ENCODE measurements at regions not wholly inside any gene's neighbourhood (a gene's known extent, or its start where the extent isn't known, plus 50 kb on each side); places are given as distances from the start of the nearest gene placed in this dataset.
A peak's percentile ranks its signal among the peaks of the same experiment; 100 is the strongest.

DNA sequence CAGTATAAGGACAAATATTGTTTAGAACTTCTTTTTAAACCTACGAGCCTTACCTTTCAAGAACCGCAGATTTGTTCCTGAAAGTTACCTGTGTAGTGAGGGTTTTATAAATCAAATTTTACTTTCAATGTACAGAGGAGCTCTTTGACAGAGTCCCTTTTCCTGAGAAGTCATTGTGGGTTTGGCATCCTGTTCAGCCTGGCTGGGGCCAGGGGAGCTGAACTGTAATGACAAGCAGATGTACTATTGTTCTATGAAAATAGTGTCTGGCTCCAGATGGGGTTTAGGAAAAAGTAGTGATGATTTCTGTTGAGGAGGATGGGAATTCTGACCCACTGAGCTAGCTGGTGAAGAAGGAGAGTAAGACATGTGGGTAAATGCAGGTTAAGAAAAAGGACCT lies 196.2 kb upstream of the PGRMC2 start:
- TF ChIP-seq, protein P1, sequence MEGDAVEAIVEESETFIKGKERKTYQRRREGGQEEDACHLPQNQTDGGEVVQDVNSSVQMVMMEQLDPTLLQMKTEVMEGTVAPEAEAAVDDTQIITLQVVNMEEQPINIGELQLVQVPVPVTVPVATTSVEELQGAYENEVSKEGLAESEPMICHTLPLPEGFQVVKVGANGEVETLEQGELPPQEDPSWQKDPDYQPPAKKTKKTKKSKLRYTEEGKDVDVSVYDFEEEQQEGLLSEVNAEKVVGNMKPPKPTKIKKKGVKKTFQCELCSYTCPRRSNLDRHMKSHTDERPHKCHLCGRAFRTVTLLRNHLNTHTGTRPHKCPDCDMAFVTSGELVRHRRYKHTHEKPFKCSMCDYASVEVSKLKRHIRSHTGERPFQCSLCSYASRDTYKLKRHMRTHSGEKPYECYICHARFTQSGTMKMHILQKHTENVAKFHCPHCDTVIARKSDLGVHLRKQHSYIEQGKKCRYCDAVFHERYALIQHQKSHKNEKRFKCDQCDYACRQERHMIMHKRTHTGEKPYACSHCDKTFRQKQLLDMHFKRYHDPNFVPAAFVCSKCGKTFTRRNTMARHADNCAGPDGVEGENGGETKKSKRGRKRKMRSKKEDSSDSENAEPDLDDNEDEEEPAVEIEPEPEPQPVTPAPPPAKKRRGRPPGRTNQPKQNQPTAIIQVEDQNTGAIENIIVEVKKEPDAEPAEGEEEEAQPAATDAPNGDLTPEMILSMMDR (IDR thresholded peaks at IDR 0.05; ENCODE audit: low read depth, low read length): no peak
- Histone ChIP-seq H3K27ac (no peak overlapping the region), H3K9me3 (ENCODE audit: severe bottlenecking) (peaks cover 5% of the 10 kb centered on the region), H3K27me3 (ENCODE audit: insufficient read depth, low read depth, severe bottlenecking) (no peaks in the 10 kb centered on the region), H3K36me3 (no peaks in the 10 kb centered on the region), H3K4me3 (ENCODE audit: low read depth, low read length) (no peak overlapping the region)
- DNase-seq: no peak

DNA sequence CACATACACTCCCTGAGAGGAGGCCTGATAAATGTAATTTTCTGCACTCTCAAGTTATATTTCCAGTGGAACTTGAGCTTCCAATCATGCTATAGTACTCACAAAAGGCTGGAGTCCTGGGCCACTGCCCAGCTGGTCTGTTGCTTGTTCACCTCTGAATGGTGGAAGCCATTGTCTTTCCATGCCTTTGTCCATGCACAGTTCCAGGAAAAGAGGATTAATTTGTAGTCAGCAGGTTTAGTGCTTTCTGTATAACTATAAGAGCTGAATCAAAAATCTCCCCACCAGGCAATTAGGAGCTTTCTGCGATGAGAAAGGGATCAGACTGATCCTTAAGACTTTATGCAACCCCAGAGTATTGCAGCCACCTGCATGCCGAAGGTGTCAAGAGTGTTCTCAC lies 195.4 kb upstream of the PGRMC2 start:
- Histone ChIP-seq H3K4me3 (ENCODE audit: low read depth, low read length) (no peak overlapping the region), H3K9me3 (ENCODE audit: severe bottlenecking) (peaks cover 5% of the 10 kb centered on the region), H3K36me3 (no peaks in the 10 kb centered on the region), H3K27me3 (ENCODE audit: insufficient read depth, low read depth, severe bottlenecking) (no peaks in the 10 kb centered on the region), H3K27ac (peak overlapping the region; percentile 36)
- TF ChIP-seq, protein P1 (IDR thresholded peaks at IDR 0.05; ENCODE audit: low read depth, low read length): no peak
- peak; percentile 49 for DNase-seq

DNA sequence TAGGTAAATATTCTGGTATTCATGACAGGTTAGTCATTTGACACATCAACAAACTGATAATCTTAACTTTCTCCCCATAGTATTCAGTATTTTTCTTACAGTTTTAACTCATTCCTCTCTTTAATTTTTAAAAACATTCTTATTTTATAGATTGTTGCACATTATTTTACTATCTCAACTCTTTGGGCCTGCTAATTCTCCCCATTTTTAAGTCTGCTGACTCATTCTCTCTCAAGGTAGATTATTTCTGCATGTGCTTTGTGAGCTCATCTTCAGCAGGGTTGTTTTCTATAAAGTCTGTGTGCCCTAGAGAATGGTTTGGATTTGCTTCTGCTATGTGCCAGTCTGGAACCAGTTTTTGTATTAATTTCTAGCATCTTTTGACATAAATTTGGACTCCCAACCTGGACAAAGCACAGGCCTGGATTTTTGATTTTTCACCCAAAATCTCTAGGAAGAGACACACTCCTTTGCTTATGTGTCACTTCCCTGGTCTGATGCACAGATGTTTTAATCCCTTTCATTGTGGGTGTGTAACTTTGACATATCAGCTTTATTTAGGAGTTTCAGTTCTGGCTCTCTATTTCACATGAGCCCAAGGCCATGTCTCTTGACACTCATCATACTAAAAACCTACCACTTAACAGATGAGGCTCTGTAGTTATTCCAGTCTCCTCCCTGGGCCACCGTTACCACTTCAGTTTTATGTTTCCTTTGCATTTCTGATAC lies 194.3 kb upstream of the PGRMC2 start:
- no peaks in the 10 kb centered on the region for H3K27me3 ChIP-seq (ENCODE audit: insufficient read depth, low read depth, severe bottlenecking)
- H3K4me3 ChIP-seq (ENCODE audit: low read depth, low read length): no peak overlapping the region
- peaks cover 5% of the 10 kb centered on the region for H3K9me3 ChIP-seq (ENCODE audit: severe bottlenecking)
- H3K27ac ChIP-seq: no peak overlapping the region
- TF ChIP-seq, protein P1 (IDR thresholded peaks at IDR 0.05; ENCODE audit: low read depth, low read length): no peak
- H3K36me3 ChIP-seq: no peaks in the 10 kb centered on the region
- DNase-seq: no peak

DNA sequence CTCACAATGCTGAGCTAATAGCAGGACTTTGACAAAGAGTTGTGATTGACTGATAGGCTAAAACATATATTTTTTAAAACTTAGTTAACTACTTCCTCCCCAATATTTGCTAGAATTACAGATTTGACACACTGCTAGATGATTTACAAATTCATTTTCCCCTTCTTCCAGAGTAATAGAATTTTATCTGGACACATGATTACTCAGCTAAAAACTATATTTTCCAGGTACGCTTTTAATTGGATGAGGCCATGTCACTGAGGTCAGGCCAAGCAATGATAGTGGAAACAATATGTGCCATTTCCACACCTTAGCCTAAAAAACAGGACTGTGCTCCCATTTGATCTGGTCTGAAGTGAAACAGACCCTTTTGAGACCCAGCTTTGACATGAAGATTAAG lies 193.3 kb upstream of the PGRMC2 start:
- Histone ChIP-seq H3K27me3 (ENCODE audit: insufficient read depth, low read depth, severe bottlenecking) (no peaks in the 10 kb centered on the region), H3K36me3 (no peaks in the 10 kb centered on the region), H3K4me3 (ENCODE audit: low read depth, low read length) (no peak overlapping the region), H3K27ac (no peak overlapping the region), H3K9me3 (ENCODE audit: severe bottlenecking) (peaks cover 5% of the 10 kb centered on the region)
- TF ChIP-seq, protein P1 (IDR thresholded peaks at IDR 0.05; ENCODE audit: low read depth, low read length): no peak
- no peak for DNase-seq

DNA sequence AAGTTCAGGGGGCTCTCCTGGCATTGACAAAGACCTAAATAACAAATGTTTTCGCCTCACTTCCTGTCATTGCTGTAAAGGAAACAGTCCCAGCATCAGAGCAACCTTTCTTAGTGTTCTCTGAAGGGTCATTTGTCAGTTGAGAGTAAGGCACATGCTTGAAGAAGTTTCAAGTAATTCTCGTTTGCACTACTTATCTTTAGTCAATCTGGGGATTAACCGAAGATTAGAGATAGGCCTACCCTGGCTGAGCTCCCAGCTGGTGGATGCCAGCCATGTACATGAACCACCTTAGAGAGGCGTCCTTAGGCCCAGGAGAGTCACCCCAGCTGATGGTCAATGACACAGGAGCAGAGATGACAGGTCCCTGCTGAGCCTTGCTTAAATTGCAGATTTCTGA lies 189.9 kb upstream of the PGRMC2 start:
- H3K9me3 ChIP-seq (ENCODE audit: severe bottlenecking): peaks cover 5% of the 10 kb centered on the region
- peak; percentile 91 for DNase-seq
- H3K4me3 ChIP-seq (ENCODE audit: low read depth, low read length): no peak overlapping the region
- TF ChIP-seq, protein P1 (IDR thresholded peaks at IDR 0.05; ENCODE audit: low read depth, low read length): peak; percentile 13; the same call in 1 of the 2 replicates
- H3K27me3 ChIP-seq (ENCODE audit: insufficient read depth, low read depth, severe bottlenecking): no peaks in the 10 kb centered on the region
- peak overlapping the region; percentile 57 for H3K27ac ChIP-seq
- no peaks in the 10 kb centered on the region for H3K36me3 ChIP-seq

DNA sequence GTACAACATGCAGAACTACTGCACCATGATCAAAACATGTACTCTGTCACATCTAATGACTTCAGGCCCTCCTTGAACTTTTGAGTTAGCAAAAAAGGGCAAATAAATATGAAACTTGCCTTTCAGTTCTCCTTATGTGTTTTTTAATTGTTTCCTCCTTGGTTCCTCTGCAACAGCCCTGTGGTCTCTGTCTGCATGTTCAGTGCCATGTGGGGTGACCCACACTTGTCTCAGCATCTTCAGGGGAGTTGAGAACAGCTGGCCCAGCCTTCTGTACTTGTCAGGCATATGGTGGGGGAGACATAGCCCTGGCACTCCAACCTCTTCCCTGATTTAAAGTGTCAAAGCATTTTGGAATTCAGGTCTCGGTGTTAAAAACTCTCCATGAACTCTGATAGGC lies 188.0 kb upstream of the PGRMC2 start:
- H3K27ac ChIP-seq: peak overlapping the region; percentile 0
- TF ChIP-seq, protein P1 (IDR thresholded peaks at IDR 0.05; ENCODE audit: low read depth, low read length): no peak
- DNase-seq: no peak

More for the DNA sequence above, 188.0 kb upstream of the PGRMC2 start:
- Histone ChIP-seq H3K9me3 (ENCODE audit: severe bottlenecking) (no peaks in the 10 kb centered on the region), H3K4me3 (ENCODE audit: low read depth, low read length) (no peak overlapping the region), H3K27me3 (ENCODE audit: insufficient read depth, low read depth, severe bottlenecking) (no peaks in the 10 kb centered on the region), H3K36me3 (no peaks in the 10 kb centered on the region)
